Retinal pigment epithelial cell (primary cell): ENCODE measurements at regions not wholly inside any gene's neighbourhood (a gene's known extent, or its start where the extent isn't known, plus 50 kb on each side); places are given as distances from the start of the nearest gene placed in this dataset.
A peak's percentile ranks its signal among the peaks of the same experiment; 100 is the strongest.

Source experiments
- DNase-seq: peaks from one replicate; pipeline ENCODE4 v3.0.0-alpha.2; 2010; ENCODE audit warnings: low read depth
- H3K4me3 ChIP-seq: 2 replicates; pipeline ENCODE4 v1.5.1; 2011; ENCODE audit warnings: mild to moderate bottlenecking, low read length, control low read depth, moderate library complexity
- CTCF ChIP-seq: conservative IDR thresholded peaks from 2 replicates; pipeline ENCODE4 v1.5.1; 2011; ENCODE audit warnings: low read depth, low read length, control low read depth, inconsistent platforms

DNA sequence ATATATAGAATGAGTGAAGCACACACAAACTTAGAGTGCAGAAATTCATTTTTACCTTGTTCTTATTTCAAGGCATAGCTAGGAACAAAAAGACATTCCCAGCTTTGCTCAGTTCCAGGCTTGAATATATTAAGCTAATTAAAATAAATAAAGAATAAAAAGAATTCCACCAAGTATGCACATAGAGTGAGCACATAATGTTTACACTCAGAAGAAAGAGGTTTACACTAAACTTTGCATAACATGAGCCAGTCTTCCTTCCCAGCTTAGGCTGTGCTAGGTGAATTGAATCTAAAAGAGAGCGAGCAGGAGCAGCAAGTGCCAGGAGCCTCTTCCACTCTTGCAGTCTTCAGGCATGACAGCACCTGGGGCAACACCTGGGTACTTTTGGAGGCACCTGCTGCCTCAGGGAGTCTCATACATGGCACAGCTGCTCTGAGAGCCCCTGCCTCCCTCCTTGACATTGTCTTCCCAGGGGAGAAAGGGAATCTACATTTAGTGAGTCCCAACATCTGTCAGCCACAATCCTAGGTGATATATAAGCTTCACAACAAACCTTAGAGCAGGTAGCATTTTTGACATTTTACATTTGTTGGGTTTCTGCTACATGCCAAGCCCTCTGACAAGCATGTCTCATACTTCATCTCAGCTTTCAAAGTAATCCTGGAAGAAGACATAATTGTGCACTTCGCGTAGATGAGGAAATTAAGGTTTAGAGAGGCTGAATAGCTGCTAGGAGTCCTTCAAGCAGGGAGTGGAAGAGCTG is 732.7 kb upstream of the TENM4 start:
- no peak for TF ChIP-seq CTCF
- DNase-seq = no peak

GRCh38 chr11:80168796-80169195 is 728.0 kb upstream of the TENM4 start:
- no peak for TF ChIP-seq CTCF
- no peak for DNase-seq
- H3K4me3 ChIP-seq = no peak overlapping the region

More for the DNA sequence above, 732.7 kb upstream of the TENM4 start:
- no peak overlapping the region for H3K4me3 ChIP-seq

GRCh38 chr11:80167766-80168165 is 726.9 kb upstream of the TENM4 start:
- no peak overlapping the region for H3K4me3 ChIP-seq
- TF ChIP-seq CTCF = no peak
- DNase-seq = no peak

GRCh38 chr11:80165744-80166143 is 724.9 kb upstream of the TENM4 start:
- H3K4me3 ChIP-seq = no peak overlapping the region
- no peak for TF ChIP-seq CTCF
- no peak for DNase-seq

GRCh38 chr11:80163441-80163840 is 722.6 kb upstream of the TENM4 start:
- no peak for DNase-seq
- no peak for TF ChIP-seq CTCF
- H3K4me3 ChIP-seq = no peak overlapping the region

DNA sequence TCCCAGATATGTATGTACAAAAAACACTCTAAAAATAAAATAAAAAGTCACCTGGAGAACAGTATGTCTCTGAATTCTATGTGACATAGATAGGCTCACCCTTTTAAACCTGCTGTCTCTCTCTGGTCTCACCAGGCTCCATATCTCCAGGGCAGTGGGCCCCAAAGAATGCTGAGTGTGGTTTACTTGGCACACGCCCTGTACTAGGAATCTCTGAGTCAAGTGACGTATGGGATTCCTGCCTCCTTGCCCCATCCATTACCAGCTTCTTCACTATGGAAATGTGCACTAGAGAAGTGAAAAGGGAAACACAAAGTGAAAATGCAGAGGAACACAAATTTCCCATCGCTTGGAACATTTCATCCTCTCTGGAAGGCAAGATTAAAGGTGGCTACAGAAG is 722.2 kb upstream of the TENM4 start:
- TF ChIP-seq CTCF = no peak
- DNase-seq = peak; percentile 71

DNA sequence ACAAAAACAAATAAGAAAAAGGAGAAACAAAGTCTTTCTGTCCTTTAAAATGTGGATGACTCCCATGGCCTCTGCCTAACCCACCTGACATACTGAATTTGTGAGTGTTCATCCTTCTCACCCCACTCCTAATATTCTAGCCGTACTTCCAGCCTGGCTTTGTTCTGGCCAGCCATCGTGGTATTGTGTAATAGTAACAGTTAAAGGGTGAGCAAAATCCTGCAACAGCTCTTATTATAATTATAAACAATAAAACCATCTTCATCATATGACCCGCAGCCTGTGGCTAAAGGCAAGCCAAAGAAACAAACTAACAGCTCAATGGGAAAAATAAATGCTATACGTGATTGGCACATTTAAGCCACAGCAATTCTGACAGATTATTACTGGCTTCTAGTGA is 721.6 kb upstream of the TENM4 start:
- no peak for TF ChIP-seq CTCF
- no peak overlapping the region for H3K4me3 ChIP-seq
- no peak for DNase-seq

More for the DNA sequence above, 722.2 kb upstream of the TENM4 start:
- no peak overlapping the region for H3K4me3 ChIP-seq
